ENCODE measurements at regions not wholly inside any gene's neighbourhood (a gene's known extent, or its start where the extent isn't known, plus 50 kb on each side); places are given as distances from the start of the nearest gene placed in this dataset.

- Histone ChIP-seq H3K27me3 (no peaks in the 10 kb centered on the region), H4K20me1 (no peaks in the 10 kb centered on the region), H3K4me1 (no peaks in the 10 kb centered on the region)
Measured at GRCh38 chr7:69032848-69033247, 565.4 kb upstream of the AUTS2 start.

GRCh38 chr7:69035826-69036225 is 562.4 kb upstream of the AUTS2 start:
- TF ChIP-seq Cebpa-rat (IDR thresholded peaks at IDR 0.05): no peak
- Histone ChIP-seq H3K36me3 (no peaks in the 10 kb centered on the region), H3K9ac (no peak overlapping the region), H3K4me2 (no peak overlapping the region), H3K4me1 (no peaks in the 10 kb centered on the region), H4K20me1 (no peaks in the 10 kb centered on the region), H3K9me3 (replicated peaks in 1 of 11) (no peaks in the 10 kb centered on the region), H3K27me3 (no peaks in the 10 kb centered on the region), H3K27ac (no peak overlapping the region), H3K4me3 (no peak overlapping the region)

More at GRCh38 chr7:69032848-69033247, 565.4 kb upstream of the AUTS2 start:
- H3K9me3 ChIP-seq (replicated peaks in 1 of 11): 0 out of 22 replicates have a peak, but pooled peaks cover 0 to 4% (median 0%) of the 10 kb centered on the region in 11 experiments
- no peak for TF ChIP-seq Cebpa-rat (IDR thresholded peaks at IDR 0.05)
- H3K36me3 ChIP-seq: no peaks in the 10 kb centered on the region
- H3K4me3 ChIP-seq: no peak overlapping the region
- no peak overlapping the region for H3K27ac ChIP-seq
- H3K9ac ChIP-seq: no peak overlapping the region
- no peak overlapping the region for H3K4me2 ChIP-seq

GRCh38 chr7:69036301-69036700 is 562.0 kb upstream of the AUTS2 start:
- H3K27ac ChIP-seq: no peak overlapping the region
- H3K9ac ChIP-seq: no peak overlapping the region
- no peaks in the 10 kb centered on the region for H3K36me3 ChIP-seq
- no peaks in the 10 kb centered on the region for H3K4me1 ChIP-seq
- H3K9me3 ChIP-seq (replicated peaks in 1 of 11): no peaks in the 10 kb centered on the region
- no peak for TF ChIP-seq Cebpa-rat (IDR thresholded peaks at IDR 0.05)
- no peaks in the 10 kb centered on the region for H3K27me3 ChIP-seq
- H3K4me2 ChIP-seq: no peak overlapping the region
- no peak overlapping the region for H3K4me3 ChIP-seq
- H4K20me1 ChIP-seq: no peaks in the 10 kb centered on the region

- Histone ChIP-seq H3K4me1 (no peaks in the 10 kb centered on the region), H3K9me3 (replicated peaks in 1 of 11) (peaks cover 20 to 25% (median 23%) of the 10 kb centered on the region in 11 experiments), H3K27me3 (no peaks in the 10 kb centered on the region), H4K20me1 (no peaks in the 10 kb centered on the region), H3K27ac (no peak overlapping the region), H3K4me2 (no peak overlapping the region), H3K4me3 (no peak overlapping the region), H3K36me3 (no peaks in the 10 kb centered on the region), H3K9ac (no peak overlapping the region)
- no peak for TF ChIP-seq Cebpa-rat (IDR thresholded peaks at IDR 0.05)
Measured at GRCh38 chr7:69038915-69039314, 559.4 kb upstream of the AUTS2 start.

GRCh38 chr7:69042138-69042537 is 556.1 kb upstream of the AUTS2 start:
- no peaks in the 10 kb centered on the region for H4K20me1 ChIP-seq
- no peak overlapping the region for H3K27ac ChIP-seq
- H3K4me1 ChIP-seq: no peaks in the 10 kb centered on the region

GRCh38 chr7:69047151-69047754 is 551.0 kb upstream of the AUTS2 start:
- no peaks in the 10 kb centered on the region for H3K27me3 ChIP-seq
- peaks cover 0 to 16% (median 12%) of the 10 kb centered on the region in 10 experiments; a peak in 15 of 20 replicates for H3K4me1 ChIP-seq
- H3K4me3 ChIP-seq: no peak overlapping the region
- peaks cover 45 to 75% (median 69%) of the 10 kb centered on the region in 11 experiments for H3K9me3 ChIP-seq (replicated peaks in 1 of 11)
- no peaks in the 10 kb centered on the region for H4K20me1 ChIP-seq
- H3K4me2 ChIP-seq: no peak overlapping the region; a peak in 1 of 22 replicates
- no peaks in the 10 kb centered on the region for H3K36me3 ChIP-seq
- TF ChIP-seq Cebpa-rat (IDR thresholded peaks at IDR 0.05): no peak
- no peak overlapping the region for H3K27ac ChIP-seq
- no peak overlapping the region for H3K9ac ChIP-seq

More at GRCh38 chr7:69042138-69042537, 556.1 kb upstream of the AUTS2 start:
- H3K9me3 ChIP-seq (replicated peaks in 1 of 11): peaks cover 41 to 55% (median 50%) of the 10 kb centered on the region in 11 experiments
- no peak overlapping the region for H3K4me2 ChIP-seq
- no peaks in the 10 kb centered on the region for H3K36me3 ChIP-seq
- TF ChIP-seq Cebpa-rat (IDR thresholded peaks at IDR 0.05): no peak
- H3K27me3 ChIP-seq: no peaks in the 10 kb centered on the region
- no peak overlapping the region for H3K4me3 ChIP-seq
- no peak overlapping the region for H3K9ac ChIP-seq

- Histone ChIP-seq H3K9me3 (replicated peaks in 1 of 11) (peaks cover 39 to 75% (median 69%) of the 10 kb centered on the region in 11 experiments), H3K27me3 (no peaks in the 10 kb centered on the region), H3K9ac (no peak overlapping the region), H3K4me1 (peaks cover 0 to 16% (median 12%) of the 10 kb centered on the region in 10 experiments; a peak in 15 of 20 replicates), H3K4me2 (peak overlapping the region in 10 of 11 experiments; percentile 13 to 49 (median 24); a peak in 17 of 22 replicates), H3K4me3 (no peak overlapping the region), H4K20me1 (no peaks in the 10 kb centered on the region), H3K27ac (0 out of 22 replicates have a peak overlapping the region, but pooled peaks of 2 of the 11 experiments have one; percentile 19 to 40), H3K36me3 (no peaks in the 10 kb centered on the region)
- TF ChIP-seq Cebpa-rat (IDR thresholded peaks at IDR 0.05): peak in 1 of 11 experiments; percentile 35; a peak in 1 of 22 replicates
Measured at GRCh38 chr7:69049326-69049725, 548.9 kb upstream of the AUTS2 start.

- no peaks in the 10 kb centered on the region for H3K27me3 ChIP-seq
- H3K36me3 ChIP-seq: no peaks in the 10 kb centered on the region
- H3K4me3 ChIP-seq: no peak overlapping the region
- TF ChIP-seq Cebpa-rat (IDR thresholded peaks at IDR 0.05): no peak
- H3K4me1 ChIP-seq: peaks cover 0 to 26% (median 16%) of the 10 kb centered on the region in 10 experiments; a peak in 17 of 20 replicates
- H3K9me3 ChIP-seq (replicated peaks in 1 of 11): peaks cover 32 to 69% (median 57%) of the 10 kb centered on the region in 11 experiments; a peak in 21 of 22 replicates
- H4K20me1 ChIP-seq: no peaks in the 10 kb centered on the region
- no peak overlapping the region for H3K9ac ChIP-seq
- no peak overlapping the region for H3K4me2 ChIP-seq
- H3K27ac ChIP-seq: no peak overlapping the region
Measured at GRCh38 chr7:69052447-69052846, 545.8 kb upstream of the AUTS2 start.

GRCh38 chr7:69060516-69060915 is 537.8 kb upstream of the AUTS2 start:
- Histone ChIP-seq H3K36me3 (peaks cover 0 to 8% (median 0%) of the 10 kb centered on the region in 11 experiments; a peak in 1 of 22 replicates), H3K27ac (no peak overlapping the region), H3K27me3 (no peaks in the 10 kb centered on the region), H3K4me2 (no peak overlapping the region; a peak in 1 of 22 replicates), H3K9ac (no peak overlapping the region), H3K4me3 (no peak overlapping the region), H3K9me3 (replicated peaks in 1 of 11) (peaks cover 11 to 25% (median 16%) of the 10 kb centered on the region in 11 experiments), H3K4me1 (peaks cover 12 to 45% (median 25%) of the 10 kb centered on the region in 10 experiments; a peak in 18 of 20 replicates), H4K20me1 (no peaks in the 10 kb centered on the region)
- TF ChIP-seq Cebpa-rat (IDR thresholded peaks at IDR 0.05): no peak

Data from BLaER1 treated with 17β-estradiol and CSF1 and Interleukin-3, amounts not matched to agents 10 nM and 100 nM (cell line).